DOHH2 (cell line): ENCODE measurements at regions not wholly inside any gene's neighbourhood (a gene's known extent, or its start where the extent isn't known, plus 50 kb on each side); places are given as distances from the start of the nearest gene placed in this dataset.

Experiments
- CTCF ChIP-seq: fragments of 200-600 bp; sonication (generic); IDR thresholded peaks from one replicate; pipeline ENCODE4 v1.5.1; 2014; ENCODE audit warnings: antibody characterized with exemption, mild to moderate bottlenecking, low read depth, low read length; ENCODE audit not compliant: poor library complexity, severe bottlenecking
- EZH2phosphoT487 ChIP-seq: fragments of 200-600 bp; sonication (generic); IDR thresholded peaks from 2 replicates; pipeline ENCODE4 v1.6.1; 2017; ENCODE audit warnings: borderline replicate concordance, mild to moderate bottlenecking, antibody characterized with exemption, low read length, moderate library complexity, mixed read lengths

GRCh38 chr9:84432746-84433145, 92.2 kb upstream of the SLC28A3 start:
- TF ChIP-seq CTCF = no peak
- no peak for TF ChIP-seq EZH2phosphoT487
